AG04450 (cell line): ENCODE measurements at regions not wholly inside any gene's neighbourhood (a gene's known extent, or its start where the extent isn't known, plus 50 kb on each side); places are given as distances from the start of the nearest gene placed in this dataset.

Experiments
- CTCF ChIA-PET: fragments of 300-600, 350-600 bp; formaldehyde crosslinking; extraction: SDS; loops from one replicate; lab custom pipeline; 2022; ENCODE audit warnings: antibody characterized with exemption, inconsistent platforms; lab: Charles Lee
- POLR2A ChIA-PET: fragments of 350-600 bp; formaldehyde crosslinking; extraction: SDS; loops from one replicate; lab custom pipeline; 2021; ENCODE audit warnings: antibody characterized with exemption, inconsistent platforms; lab: Yijun Ruan, JAX
- DNase-seq: peaks from one replicate; pipeline ENCODE4 v3.0.0-alpha.2; 2011; ENCODE audit warnings: low read depth, low spot score
- H3K27ac ChIP-seq: one replicate; pipeline ENCODE4 v1.5.1; 2012; ENCODE audit warnings: low read depth, low read length, control low read depth
- H3K27me3 ChIP-seq: one replicate; pipeline ENCODE4 v1.6.0; 2012; ENCODE audit warnings: low read length; ENCODE audit not compliant: control insufficient read depth, insufficient read depth
- H3K4me3 ChIP-seq: 2 replicates; pipeline ENCODE4 v1.5.1; 2011; ENCODE audit warnings: mild to moderate bottlenecking, low read depth, low read length, control low read depth
- H3K9me3 ChIP-seq: 2 replicates; pipeline ENCODE4 v1.5.1; 2012; ENCODE audit warnings: low read length; ENCODE audit not compliant: control insufficient read depth, insufficient read depth
- CTCF ChIP-seq: IDR thresholded peaks from 2 replicates; pipeline ENCODE4 v1.5.1; 2011; ENCODE audit warnings: low read depth, low read length, control low read depth, inconsistent platforms

- Histone ChIP-seq H3K27me3 (no peaks in the 10 kb centered on the region), H3K4me3 (no peak overlapping the region), H3K27ac (no peak overlapping the region), H3K9me3 (no peaks in the 10 kb centered on the region)
- POLR2A ChIA-PET = no interaction called here
- CTCF ChIA-PET = interaction anchor here (0.9 to 1.4 kb wide), 2 partner anchors 23 to 344 kb away, joined by 3 to 4 read pairs; partner anchors contain the start of gene KITLG
- TF ChIP-seq CTCF = no peak
- DNase-seq = no peak
Observed at GRCh38 chr12:88923631-88924030, 343.4 kb upstream of the KITLG start.

GRCh38 chr12:88922816-88923215 lies 342.5 kb upstream of the KITLG start:
- POLR2A ChIA-PET = no interaction called here

GRCh38 chr12:88921890-88922532 lies 341.7 kb upstream of the KITLG start:
- POLR2A ChIA-PET = no interaction called here
- TF ChIP-seq CTCF = no peak
- H3K9me3 ChIP-seq = no peaks in the 10 kb centered on the region
- H3K27ac ChIP-seq = no peak overlapping the region
- H3K4me3 ChIP-seq = no peak overlapping the region
- CTCF ChIA-PET = interaction anchor here (1.0 kb wide), 1 partner anchor 342 kb away, joined by 3 read pairs; the partner anchor contains the start of gene KITLG
- H3K27me3 ChIP-seq = no peaks in the 10 kb centered on the region
- DNase-seq = no peak

More at GRCh38 chr12:88922816-88923215, 342.5 kb upstream of the KITLG start:
- no peak overlapping the region for H3K4me3 ChIP-seq
- no peaks in the 10 kb centered on the region for H3K27me3 ChIP-seq
- no peak for TF ChIP-seq CTCF
- DNase-seq = no peak
- CTCF ChIA-PET = interaction anchor here (0.9 to 1.4 kb wide), 2 partner anchors 24 to 343 kb away, joined by 3 to 4 read pairs; partner anchors contain the start of gene KITLG
- no peak overlapping the region for H3K27ac ChIP-seq
- no peaks in the 10 kb centered on the region for H3K9me3 ChIP-seq

GRCh38 chr12:88921434-88921833 lies 341.2 kb upstream of the KITLG start:
- CTCF ChIA-PET = interaction anchor here (0.7 to 1.0 kb wide), 2 partner anchors 341 to 398 kb away, joined by 3 to 8 read pairs; partner anchors contain the start of gene KITLG
- H3K4me3 ChIP-seq = no peak overlapping the region
- DNase-seq = no peak
- no peaks in the 10 kb centered on the region for H3K9me3 ChIP-seq
- H3K27me3 ChIP-seq = no peaks in the 10 kb centered on the region
- H3K27ac ChIP-seq = no peak overlapping the region
- TF ChIP-seq CTCF = no peak
- POLR2A ChIA-PET = no interaction called here

GRCh38 chr12:88918161-88918560 lies 337.9 kb upstream of the KITLG start:
- Histone ChIP-seq H3K27me3 (no peaks in the 10 kb centered on the region), H3K9me3 (peaks cover 4% of the 10 kb centered on the region; the same call in 1 of the 2 replicates), H3K27ac (no peak overlapping the region), H3K4me3 (no peak overlapping the region)
- CTCF ChIA-PET = no interaction called here
- DNase-seq = no peak
- TF ChIP-seq CTCF = no peak
- POLR2A ChIA-PET = no interaction called here
